Stimulated activated naive CD8-positive, alpha-beta T cell treated with anti-CD3 and anti-CD28 coated beads, Interleukin-15, Interleukin-2, amounts not matched to agents 100 U/mL and 50 U/mL, for 24 hours (primary cell): ENCODE measurements at regions not wholly inside any gene's neighbourhood (a gene's known extent, or its start where the extent isn't known, plus 50 kb on each side); places are given as distances from the start of the nearest gene placed in this dataset.

Source experiments
- ATAC-seq: fragments of 150-1000 bp; cut with Tn5 transposase; one replicate; pipeline ENCODE4 v1.10.0; 2021
- DNase-seq: peaks from one replicate; pipeline ENCODE4 v3.0.0; 2021

DNA sequence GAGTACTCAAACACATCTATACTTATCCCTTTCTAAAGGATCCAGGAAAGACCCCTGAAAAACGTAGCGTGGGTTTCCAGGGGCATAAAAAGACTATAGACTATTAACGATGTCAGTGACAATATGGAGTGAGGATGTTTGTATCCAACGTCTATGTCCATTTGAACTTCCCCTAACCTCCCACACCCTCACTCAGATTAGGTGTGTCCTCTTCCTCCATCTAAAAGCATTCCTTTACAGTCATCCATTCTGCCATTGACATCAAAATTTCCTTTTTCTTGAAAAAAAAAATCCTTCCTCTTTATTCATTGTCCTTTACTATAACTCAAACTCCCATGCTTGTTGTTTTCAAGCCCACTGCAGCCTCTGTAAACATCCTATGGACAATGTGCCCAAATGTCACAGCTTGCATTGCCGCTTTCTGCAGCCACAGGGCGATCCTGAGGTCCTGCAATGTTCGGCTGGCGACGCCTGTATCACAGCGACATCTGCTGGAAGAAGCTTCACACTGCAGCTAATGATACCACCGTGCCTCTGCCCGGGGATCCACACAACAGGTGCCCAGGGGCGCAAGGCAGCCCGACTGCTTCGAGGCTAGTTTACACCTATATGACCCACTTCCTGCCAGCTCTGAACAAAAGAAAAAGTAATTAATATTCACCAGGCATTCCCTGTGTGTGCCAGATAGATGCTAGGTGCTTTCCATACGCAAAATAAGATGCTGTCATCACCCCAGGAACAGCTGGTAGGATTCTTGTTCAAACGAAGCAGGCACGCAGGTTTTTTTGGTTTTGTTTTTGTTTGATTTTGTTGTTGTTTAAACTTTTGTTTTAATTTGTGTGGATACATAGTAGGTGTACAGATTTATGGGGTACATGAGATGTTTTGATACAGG lies 267.9 kb upstream of the GHITM start:
- ATAC-seq (peak; percentile 74), DNase-seq (peak; percentile 66)

DNA sequence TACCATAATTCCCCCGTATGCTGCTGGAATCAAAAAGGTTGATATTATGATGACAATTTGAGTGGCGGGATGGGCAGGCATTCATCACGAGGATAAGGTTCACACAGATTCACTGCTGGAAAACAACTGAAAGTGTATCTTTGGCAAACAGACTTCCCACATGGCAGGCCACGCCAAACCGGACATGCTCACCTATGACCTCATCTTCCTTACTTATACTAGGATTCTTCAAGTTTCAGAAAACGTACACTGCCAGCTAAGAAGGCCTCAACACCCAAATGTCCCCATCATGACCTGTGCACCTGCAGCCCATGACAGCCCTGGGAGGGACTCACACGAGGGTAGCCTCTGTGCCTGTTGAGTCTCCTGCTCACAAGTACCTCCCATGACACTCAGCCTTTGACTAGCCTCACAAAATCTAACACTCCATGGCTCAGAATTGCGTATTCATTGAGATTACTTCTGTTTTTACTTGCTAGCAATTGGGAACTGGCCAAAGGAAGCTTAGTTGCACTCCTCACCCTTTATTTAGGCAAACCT lies 259.0 kb upstream of the GHITM start:
- no peak for DNase-seq

DNA sequence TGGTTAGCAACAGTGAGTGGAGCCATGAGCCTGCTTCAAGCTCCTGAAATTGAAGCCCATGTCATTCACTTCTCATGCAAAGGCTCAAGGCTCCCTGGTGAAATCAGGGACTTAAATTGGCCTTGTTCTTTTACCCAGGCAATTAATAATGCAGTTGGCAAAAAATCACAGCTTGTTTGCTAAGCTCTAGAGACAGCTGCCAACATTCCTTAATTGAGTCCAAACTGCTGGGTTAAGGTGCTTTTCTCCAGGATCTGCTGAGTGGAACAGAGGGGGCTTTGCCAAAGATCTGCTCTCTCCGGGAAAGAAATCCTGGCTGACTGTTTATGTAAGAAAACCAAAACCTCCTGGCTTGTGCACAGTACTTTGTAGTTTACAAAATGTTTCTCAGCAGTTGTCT lies 257.6 kb upstream of the GHITM start:
- no peak for DNase-seq
- ATAC-seq, result no peak

More for the DNA sequence above, 259.0 kb upstream of the GHITM start:
- ATAC-seq, result no peak

DNA sequence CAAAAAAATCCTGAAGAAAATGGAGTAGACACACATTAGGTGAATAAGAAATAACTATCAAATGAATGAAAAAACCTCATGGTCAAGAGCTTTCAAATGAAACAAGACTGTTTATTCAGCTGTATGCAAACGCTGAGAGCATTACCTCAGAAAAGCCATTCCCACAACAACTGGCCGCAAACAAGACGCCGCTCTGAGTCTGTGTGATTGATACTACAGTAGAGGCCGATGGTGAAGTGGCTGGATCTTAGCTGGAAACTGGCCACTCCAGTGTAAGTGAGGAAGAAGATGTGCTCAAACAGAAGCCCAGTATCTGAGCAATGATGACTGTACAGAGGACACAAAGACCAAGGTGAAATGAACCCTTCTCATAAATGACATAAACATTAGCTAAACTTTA lies 252.4 kb upstream of the GHITM start:
- ATAC-seq (no peak), DNase-seq (no peak)

DNA sequence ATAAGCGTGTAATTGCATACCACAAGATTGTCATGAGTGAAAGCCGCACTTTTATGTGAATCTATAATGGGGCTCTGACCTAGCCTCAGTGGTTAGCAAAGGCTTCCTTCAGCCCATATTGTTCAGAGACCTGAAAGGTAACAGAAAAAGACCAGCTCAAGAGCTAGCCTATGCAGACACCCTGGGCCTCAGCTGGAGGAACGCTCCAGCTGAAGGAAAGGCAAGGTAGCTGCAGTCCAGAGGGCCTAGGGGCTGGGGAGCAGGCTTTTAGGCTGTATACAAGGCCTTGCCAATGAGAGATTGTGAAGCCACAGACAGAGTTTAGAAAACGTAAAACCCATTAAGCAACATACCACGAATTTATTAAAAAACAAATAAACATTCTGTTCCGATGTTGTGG lies 246.6 kb upstream of the GHITM start:
- ATAC-seq (no peak), DNase-seq (no peak)

DNA sequence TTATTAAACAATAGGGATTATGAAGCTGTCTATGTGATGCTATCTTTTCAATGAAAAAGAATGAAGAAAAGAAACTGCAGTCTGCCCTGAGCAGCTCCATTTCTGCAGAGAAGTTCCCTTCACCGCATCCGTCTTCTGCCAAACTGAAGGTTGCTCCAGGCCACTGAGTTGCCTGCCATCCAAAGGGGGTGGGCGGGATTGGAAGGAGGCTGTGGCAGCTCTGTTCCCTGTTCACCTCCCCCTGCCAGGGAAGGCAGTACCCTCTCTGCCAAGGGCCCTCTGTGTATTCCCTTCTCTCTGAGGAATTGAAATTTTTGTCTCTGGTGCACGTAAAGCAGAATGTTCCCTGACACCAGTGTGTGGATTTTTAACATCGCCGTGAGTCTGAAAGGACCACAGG lies 243.1 kb upstream of the GHITM start:
- ATAC-seq (no peak), DNase-seq (no peak)

DNA sequence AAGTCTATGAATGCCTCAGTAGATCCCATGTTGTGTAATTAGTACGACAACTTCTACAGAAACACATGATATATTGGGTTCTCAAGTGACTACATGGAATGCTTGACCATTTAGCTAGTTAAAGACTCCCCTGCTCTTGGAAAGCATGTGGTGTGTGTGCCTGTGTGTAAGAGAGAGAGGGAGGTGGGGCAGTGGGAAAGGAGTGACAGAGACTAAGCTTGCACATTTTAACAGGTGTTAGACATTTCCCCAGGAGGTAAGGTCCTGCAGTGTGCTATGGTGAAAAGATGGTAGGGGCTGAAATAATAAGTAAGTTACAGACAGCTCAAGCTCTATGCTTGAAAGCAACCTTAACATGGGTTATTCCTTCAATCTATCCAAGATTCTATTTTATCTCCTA lies 241.7 kb upstream of the GHITM start:
- no peak for ATAC-seq
- DNase-seq, result no peak

DNA sequence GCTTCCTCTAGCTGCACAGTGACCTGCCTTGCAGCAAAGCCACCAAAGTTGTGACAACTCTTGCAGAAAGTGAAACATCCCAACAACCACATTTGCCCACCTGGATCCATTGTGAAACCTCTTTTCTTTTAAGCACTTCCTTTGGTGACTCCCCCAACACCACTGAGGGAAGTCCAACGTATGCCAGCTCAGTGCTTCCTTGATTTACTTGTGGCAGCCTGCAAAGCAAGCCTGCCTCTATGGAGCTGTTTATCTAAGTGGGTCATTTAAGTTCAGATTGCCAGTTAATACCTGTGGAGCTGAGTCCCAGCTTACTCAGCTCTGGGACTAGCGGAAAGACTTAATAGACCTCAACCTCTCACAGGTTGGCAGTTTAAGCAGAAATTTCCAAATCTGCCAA lies 230.8 kb upstream of the GHITM start:
- no peak for ATAC-seq

DNA sequence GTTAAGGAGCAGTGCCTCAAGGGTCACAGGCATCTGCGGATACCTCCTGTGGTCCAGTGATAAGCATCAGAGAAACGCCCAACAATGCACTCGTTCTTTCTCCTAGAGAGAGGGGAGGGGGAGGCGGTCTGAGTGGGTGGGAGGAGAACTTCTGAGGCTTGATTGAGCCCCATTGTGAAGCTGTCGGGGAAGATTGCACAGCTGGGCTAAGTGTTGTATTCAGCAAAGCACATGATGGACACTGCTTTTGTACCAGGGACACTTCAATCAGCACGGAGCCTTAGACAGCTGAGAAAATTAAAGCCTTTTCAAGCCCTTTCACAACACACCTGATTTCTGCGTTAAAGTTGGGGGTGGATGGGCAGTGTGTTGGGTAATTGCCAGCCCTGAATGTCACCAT lies 230.3 kb upstream of the GHITM start:
- no peak for ATAC-seq
- no peak for DNase-seq

More for the DNA sequence above, 230.8 kb upstream of the GHITM start:
- no peak for DNase-seq

DNA sequence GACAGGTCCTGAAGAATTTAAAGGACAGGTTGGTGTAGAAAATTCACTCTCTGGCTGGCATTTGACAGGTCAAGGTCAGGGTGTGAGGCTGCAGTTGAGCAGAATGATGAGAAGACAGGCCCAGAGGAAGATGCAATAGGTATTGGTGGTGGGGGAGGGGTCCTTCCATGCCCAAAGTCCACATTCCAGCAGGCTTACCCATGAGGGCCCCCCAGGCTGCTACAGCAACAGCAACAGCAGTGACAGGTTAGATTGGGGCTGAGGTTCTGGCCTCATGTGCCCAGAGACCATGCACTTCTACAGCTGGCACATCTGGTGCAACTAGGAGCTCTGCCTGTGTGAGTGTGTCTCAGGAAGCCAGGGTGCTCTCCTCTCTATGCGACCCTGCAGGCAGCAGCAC lies 223.5 kb upstream of the GHITM start:
- no peak for DNase-seq
- no peak for ATAC-seq

DNA sequence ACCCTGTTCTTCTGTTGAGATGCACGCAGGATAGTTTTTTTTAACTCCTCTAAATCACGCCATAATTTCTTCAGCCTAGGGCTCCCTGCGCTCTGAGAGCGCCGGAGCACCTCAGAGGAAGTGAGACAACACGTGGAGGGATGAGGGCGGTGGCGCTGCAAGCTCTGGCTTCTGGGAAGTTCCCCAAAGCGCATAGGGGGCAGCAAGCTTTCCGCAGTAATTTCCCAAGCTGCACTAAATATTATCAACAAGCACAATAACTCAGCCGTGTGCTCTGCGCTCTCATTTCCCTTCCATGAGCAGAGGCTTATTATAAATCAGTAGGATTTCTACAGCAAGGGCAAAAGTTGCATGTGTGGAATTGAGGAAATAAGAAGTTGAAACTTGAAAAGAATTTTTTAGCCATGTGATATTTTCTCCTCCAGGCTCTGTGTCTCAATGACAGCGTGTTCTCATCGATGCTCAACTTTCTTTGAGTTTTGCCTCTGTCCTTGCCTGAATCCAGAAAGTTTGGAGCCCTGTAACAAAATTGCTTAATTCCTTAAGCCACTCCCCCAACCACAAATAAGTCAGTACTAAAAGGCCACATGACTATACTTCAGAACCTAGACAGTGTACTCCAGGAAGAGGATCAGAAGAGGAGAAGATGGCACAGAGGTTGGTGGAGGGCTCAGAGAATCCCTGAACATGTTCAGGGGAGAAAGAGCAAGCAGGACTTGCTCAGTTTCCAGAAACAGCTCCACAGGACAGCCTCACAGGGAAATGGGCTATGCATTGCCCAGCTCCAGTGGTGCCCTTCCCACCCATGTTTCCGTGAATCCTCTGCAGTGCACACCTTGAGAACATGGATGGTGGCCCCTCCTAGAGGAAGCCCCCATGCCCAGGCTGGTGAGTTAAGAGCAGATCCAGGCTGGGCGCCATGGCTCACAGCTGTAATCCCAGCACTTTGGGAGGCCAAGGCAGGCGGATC lies 221.5 kb upstream of the GHITM start:
- ATAC-seq, result no peak
- DNase-seq, result peak; percentile 8

DNA sequence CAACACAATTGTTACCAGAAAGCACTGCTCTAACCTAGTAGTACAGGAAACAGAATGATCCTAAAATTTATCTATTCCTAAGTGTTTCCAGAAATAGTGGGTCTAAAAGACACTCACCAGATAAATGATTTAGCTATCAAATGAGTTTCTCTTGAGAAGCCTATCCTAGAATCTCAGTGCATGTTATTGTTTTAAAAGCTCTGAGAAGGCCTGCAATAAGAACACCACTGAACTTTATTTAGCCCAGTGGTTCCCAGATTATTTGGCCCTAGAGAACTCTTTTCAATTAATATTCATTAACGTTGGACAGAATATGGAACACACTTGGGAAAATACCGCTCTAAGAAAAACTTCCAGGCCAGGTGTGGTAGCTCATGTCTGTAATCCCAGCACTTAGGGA lies 220.1 kb upstream of the GHITM start:
- no peak for DNase-seq
- no peak for ATAC-seq

DNA sequence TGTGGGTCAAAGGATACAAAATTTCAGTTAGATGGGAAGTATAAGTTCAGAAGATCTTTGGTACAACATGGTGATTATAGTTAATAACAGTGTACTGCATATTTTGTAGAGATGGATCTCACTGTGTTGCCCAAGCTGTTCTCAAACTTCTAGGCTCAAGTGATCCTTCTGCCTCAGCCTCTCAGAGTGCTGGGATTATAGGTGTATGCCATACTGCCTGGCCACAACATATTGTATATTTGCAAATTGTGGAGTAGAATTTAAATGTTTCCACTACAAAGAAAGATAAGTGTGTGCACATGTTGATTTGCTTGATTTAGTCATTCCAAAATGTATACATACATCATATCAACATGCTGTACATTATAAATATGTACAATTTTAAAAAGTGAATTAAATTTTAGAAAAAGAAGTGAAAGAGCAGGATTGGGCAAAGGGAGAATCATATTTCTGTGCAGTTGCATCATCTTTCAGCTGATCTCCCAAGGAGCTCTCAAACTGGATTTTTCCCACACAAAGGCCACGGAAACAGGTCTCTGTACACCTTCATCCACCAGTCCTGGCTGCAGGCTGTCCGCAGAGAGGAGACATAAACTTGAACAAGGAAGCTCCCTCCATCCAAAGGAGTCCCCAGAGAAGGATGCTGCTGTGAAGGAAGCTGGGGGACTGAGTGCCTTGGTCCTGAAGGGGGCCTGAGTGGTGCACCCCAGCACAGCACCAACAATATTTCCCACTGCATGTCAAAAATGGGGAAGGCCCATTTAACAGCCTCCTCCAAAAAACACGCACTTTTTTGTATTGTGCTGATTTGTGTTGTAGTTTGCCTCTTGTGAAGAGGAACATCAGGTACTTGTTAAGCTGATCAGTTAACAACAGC lies 217.1 kb upstream of the GHITM start:
- DNase-seq (no peak), ATAC-seq (no peak)

DNA sequence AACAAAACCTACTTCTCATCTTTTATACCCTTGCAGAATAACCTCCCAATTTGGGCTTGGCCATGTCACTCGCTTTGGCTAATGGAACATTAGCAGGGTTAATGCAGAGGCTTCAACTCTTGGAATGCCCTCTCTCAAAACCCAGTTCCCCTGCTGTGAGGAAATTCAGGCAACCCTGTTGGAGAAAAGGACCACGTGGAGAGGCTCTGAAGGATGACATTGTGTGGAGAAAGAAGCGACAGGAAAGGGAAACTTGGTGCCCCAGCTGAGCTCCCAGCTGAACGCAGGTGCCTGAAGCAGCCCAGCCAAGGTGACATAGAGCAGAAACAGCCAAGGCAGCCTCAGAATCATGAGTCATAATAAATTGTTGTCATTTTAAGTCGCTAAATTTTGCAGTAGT lies 214.2 kb upstream of the GHITM start:
- no peak for ATAC-seq

DNA sequence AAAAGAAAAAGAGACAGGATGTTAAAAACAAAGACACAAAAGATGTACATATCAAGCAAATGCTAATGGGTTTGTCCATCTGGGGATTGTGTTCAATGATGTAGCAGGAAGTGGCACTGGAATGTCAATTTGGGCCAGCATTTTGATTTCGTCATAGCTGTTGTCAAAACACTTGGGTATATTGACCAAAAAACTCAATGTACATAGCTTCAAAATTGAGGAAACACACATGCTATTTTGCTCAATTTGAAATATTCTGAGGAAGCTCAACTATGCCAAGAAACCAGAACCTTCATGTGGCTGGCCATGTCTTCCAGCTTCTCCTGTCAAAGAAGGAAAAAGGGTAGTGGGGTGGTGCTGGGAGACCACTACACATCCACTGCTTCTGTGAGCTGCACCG lies 212.7 kb upstream of the GHITM start:
- DNase-seq (no peak), ATAC-seq (no peak)

More for the DNA sequence above, 214.2 kb upstream of the GHITM start:
- no peak for DNase-seq

DNA sequence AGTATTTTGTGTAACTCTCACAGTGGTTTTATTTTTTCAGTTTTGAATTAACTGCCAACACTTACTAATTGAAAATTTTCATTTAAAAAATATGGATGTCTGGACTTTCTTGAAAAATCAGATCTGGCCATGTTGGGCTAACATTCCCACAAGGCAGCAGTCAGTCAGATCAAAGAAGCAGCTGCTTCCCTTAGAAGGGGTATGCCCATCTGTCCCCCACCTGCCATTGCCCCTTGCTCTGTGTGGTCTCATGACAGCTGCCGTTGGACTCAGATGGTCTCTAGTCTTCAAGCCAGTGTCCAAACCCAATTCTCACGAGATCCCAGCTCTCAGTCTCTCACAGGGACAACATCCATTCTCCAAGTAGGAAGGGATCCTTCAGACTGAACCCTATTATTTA lies 212.1 kb upstream of the GHITM start:
- DNase-seq (no peak), ATAC-seq (no peak)

DNA sequence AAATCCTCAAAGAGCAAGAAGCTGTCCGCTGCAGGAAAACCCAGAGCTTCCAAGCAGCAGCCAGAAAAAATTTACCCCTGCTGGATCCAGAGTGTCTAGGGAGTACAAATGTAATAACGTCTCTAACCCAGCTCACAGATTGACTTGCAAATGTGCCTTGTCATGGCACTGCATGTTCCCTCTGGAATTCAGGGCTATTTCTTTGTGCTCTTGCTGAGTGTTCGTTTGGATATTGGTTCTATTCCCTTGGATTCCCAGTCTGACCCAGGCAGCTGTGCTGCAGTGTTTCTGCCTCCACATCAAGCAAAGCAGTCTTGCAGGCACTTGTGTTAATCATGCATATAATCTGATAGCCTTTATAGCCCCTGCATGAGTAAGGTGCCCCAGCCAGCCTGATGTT lies 209.9 kb upstream of the GHITM start:
- DNase-seq (no peak), ATAC-seq (no peak)

DNA sequence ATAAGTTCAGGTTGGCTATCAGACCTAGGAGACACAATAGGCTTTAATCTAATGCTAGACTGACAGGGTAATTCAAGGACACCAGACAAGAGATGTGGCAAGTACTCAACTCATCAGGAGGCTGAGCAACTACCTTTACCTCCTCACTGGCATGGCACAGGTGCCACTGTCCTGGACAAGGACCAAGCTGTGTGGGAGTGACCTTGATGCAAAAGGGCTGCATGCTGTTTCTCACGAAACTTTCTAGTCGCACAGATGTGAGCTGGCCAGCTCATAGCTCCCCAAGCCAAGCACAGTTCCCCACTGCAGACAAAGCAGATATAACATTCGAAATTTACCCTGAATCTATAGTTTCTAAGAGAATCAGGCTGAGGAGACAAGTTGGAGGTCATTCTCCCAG lies 207.6 kb upstream of the GHITM start:
- no peak for ATAC-seq
- DNase-seq, result no peak

DNA sequence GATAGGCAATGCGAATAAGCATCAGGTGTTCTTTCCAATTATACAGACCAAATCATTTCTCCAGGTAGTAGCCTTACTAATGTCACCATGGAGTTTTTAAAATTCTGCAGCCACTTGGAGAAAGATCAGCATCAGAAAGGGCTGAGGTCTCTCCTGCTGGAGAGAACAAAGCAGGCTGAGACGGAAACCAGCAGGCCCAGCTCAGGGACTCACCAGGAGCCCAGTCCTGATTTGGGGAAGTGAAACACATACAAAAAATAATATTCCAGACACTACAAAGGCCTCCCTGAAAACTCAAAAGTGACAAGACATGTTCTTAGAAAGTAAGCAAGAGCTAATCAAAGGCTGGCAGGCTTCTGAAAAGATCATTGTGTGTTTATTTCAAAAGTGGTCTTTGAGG lies 207.1 kb upstream of the GHITM start:
- ATAC-seq, result no peak
- no peak for DNase-seq

DNA sequence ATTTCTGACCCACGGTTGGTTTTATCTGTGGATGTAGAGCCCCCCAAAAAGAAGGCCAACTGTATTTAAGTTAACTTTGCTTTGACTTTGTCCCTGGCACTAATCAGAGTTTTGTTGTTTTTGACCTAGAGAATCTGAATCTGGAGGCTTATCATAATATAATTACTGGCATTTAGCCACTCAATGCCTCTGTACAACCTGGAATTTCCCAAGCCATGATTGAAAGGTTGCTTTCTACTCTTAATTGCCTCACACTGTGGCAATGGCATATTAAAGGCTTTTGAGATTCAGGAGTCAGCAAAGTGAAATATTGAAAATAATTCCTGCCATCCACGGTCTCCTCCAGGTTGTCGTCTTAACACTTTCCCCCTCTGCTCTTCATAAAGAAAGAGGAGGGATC lies 205.2 kb upstream of the GHITM start:
- ATAC-seq (no peak), DNase-seq (no peak)

DNA sequence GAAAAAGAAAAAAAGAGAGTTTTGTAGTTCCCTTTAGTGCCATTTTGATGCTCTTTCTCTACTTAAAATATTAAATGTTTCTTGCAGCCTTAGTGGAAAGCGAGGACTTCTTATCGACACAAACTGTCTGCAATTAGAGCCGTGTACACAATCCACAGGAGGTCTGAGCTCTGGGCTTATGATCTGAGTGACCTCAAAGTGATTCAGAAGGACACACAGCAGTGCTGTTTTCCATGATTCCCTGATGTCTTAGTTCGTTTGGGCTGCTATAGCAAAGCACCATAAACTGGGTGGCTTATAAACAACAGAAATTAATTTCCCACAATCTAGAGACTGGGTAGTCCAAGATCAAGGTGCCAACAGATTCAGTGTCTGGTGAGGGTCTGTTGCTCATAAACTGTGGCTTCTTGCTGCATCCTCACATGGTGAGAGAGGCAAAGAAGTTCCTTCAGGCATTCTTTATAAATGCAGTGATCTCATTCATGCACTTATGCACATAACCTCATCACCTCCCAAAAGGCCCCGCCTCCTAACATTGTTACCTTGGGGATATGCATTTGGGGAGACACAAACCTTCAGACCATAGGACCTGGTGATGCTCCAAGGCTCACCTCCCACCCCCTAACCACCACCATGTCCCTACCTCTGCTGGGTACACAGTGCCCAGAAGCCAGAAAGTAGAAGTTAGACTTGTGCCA lies 204.5 kb upstream of the GHITM start:
- ATAC-seq (no peak), DNase-seq (no peak)
